HUES6 (cell line): ENCODE measurements at regions not wholly inside any gene's neighbourhood (a gene's known extent, or its start where the extent isn't known, plus 50 kb on each side); places are given as distances from the start of the nearest gene placed in this dataset.
"Not testable (repeated sequence)": the region's sequence is repeated elsewhere in the genome, so short reads cannot be mapped to it uniquely, and the experiment has no call there.

Source experiments
- H3K27ac ChIP-seq: 2 replicates; pipeline ENCODE4 v1.7.0; 2013; ENCODE audit warnings: low read depth, mild to moderate bottlenecking, low read length, inconsistent platforms
- H3K27me3 ChIP-seq: 2 replicates; pipeline ENCODE4 v1.6.1; 2013; ENCODE audit warnings: low read length; ENCODE audit not compliant: control insufficient read depth, insufficient read depth
- H3K36me3 ChIP-seq: 2 replicates; pipeline ENCODE4 v1.6.1; 2013; ENCODE audit warnings: low read length; ENCODE audit not compliant: control insufficient read depth, insufficient read depth
- H3K4me1 ChIP-seq: 2 replicates; pipeline ENCODE4 v1.6.1; 2013; ENCODE audit warnings: low read length; ENCODE audit not compliant: control insufficient read depth, insufficient read depth
- H3K4me3 ChIP-seq: 2 replicates; pipeline ENCODE4 v1.5.1; 2013; ENCODE audit warnings: low read depth, low read length
- H3K9ac ChIP-seq: one replicate; pipeline ENCODE4 v1.6.1; 2013; ENCODE audit warnings: mild to moderate bottlenecking, low read length
- H3K9me3 ChIP-seq: 2 replicates; pipeline ENCODE4 v1.6.1; 2013; ENCODE audit warnings: low read depth, low read length; ENCODE audit not compliant: control insufficient read depth, insufficient read depth

GRCh38 chr16:26606381-26607150 is 460.2 kb upstream of the C16orf82 start:
- Histone ChIP-seq H3K27me3 (no peaks in the 10 kb centered on the region), H3K36me3 (no peaks in the 10 kb centered on the region), H3K27ac (no peak overlapping the region), H3K4me3 (no peak overlapping the region), H3K9ac (no peak overlapping the region), H3K9me3 (no peaks in the 10 kb centered on the region), H3K4me1 (no peaks in the 10 kb centered on the region; the same call in 1 of the 2 replicates)

DNA sequence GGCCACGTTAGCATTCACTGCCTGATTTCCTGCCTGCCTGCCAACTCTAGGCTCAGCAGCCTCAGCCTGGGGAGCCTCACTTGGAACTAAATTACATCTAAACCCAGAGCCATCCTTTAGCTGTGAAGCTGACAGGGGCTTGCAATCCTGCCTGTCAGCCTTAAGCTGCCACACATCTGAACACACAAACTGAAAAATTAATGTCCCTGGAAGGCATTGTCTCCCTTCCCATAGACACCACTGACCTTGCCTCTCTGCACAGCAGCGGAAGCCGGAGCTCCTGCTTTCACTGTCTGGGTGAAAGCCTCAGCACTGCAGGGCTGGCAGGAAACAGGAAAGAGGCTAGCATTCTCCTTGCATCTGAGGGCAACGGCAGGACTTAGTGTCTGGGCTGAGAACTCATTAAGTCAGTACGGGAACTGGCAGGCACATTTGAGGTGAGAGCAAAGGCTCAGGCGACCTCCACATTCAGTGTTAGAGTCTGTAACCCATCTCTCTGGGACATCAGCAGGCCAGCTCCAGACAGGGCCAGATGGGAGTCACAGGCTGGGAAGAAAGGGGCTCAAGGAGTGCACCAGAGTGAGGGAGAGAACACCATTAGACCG is 452.4 kb upstream of the C16orf82 start:
- H3K27me3 ChIP-seq: no peaks in the 10 kb centered on the region
- H3K9me3 ChIP-seq: peaks cover 3% of the 10 kb centered on the region; the same call in 1 of the 2 replicates
- no peak overlapping the region for H3K4me3 ChIP-seq
- H3K9ac ChIP-seq: no peak overlapping the region
- H3K27ac ChIP-seq: no peak overlapping the region
- no peaks in the 10 kb centered on the region for H3K36me3 ChIP-seq
- H3K4me1 ChIP-seq: peaks cover 6% of the 10 kb centered on the region; the same call in 1 of the 2 replicates

DNA sequence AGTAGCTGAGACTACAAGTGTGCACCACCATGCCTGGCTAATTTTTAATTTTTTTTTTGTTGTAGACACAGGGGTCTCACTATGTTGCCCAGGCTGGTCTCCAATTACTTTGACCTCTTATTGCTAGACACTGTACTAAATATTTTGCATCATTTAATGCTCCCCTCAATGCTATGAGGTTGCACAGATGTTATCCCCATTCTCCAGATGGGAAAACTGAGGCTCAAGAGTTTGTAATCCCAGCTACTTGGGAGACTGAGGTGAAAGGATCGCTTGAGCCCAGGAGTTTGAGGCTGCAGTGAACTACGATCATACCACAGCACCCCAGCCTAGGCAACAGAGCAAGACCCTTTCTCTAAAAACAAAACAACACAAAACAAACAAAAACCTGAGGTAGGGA is 443.3 kb upstream of the C16orf82 start:
- peaks cover 25% of the 10 kb centered on the region for H3K9me3 ChIP-seq
- H3K9ac ChIP-seq: no peak overlapping the region
- H3K27ac ChIP-seq: no peak overlapping the region
- H3K4me1 ChIP-seq: no peaks in the 10 kb centered on the region
- H3K36me3 ChIP-seq: no peaks in the 10 kb centered on the region
- H3K4me3 ChIP-seq: no peak overlapping the region
- no peaks in the 10 kb centered on the region for H3K27me3 ChIP-seq

DNA sequence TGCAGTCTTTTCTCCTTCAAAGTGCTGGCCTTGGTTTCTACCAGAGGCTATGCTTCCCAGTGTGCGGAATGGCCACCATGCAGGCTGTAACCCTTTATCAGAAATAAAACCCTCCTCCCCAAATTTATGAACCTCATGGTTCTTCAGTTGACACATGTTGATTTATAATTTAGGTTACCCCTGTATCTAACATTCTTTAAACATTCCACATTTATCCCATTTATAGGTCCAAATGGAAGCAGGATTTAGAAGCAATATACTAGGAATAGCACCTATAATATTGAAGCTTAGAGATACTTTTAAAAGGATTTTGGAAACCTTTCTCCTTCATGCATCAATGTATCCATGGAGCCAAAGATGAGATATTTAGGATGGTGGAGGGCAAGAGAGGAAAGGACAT is 438.8 kb upstream of the C16orf82 start:
- no peaks in the 10 kb centered on the region for H3K4me1 ChIP-seq
- H3K36me3 ChIP-seq: no peaks in the 10 kb centered on the region

DNA sequence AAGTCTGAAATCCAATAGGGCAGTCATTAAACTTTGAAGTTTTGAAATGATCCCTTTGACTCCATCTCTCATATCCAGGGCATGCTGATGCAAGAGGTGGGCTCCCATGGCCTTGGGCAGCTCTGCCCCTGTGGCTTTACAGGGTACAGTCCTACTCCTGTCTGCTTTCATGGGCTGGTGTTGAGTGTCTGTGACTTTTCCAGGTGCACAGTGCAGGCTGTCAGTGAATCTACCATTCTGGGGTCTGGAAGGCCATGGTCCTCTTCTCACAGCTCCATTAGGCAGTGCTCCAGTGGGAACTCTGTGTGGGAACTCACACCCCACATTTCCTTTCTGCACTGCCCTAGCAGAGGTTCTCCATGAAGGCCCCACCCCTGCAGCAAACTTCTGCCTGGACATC is 435.4 kb upstream of the C16orf82 start:
- not testable (repeated sequence) for H3K9ac ChIP-seq, H3K4me3 ChIP-seq, H3K27ac ChIP-seq, H3K4me1 ChIP-seq, H3K27me3 ChIP-seq, H3K36me3 ChIP-seq
- peaks cover 60% of the 10 kb centered on the region for H3K9me3 ChIP-seq

More for the DNA sequence above, 438.8 kb upstream of the C16orf82 start:
- Histone ChIP-seq H3K27me3 (no peaks in the 10 kb centered on the region), H3K9ac (no peak overlapping the region), H3K4me3 (no peak overlapping the region), H3K9me3 (peaks cover 52% of the 10 kb centered on the region), H3K27ac (no peak overlapping the region)

GRCh38 chr16:26642047-26642664 is 424.6 kb upstream of the C16orf82 start:
- Histone ChIP-seq H3K9ac (no peak overlapping the region), H3K27ac (no peak overlapping the region), H3K27me3 (no peaks in the 10 kb centered on the region), H3K9me3 (no peaks in the 10 kb centered on the region), H3K4me3 (no peak overlapping the region), H3K36me3 (no peaks in the 10 kb centered on the region), H3K4me1 (peaks cover 3% of the 10 kb centered on the region; the same call in 1 of the 2 replicates)

DNA sequence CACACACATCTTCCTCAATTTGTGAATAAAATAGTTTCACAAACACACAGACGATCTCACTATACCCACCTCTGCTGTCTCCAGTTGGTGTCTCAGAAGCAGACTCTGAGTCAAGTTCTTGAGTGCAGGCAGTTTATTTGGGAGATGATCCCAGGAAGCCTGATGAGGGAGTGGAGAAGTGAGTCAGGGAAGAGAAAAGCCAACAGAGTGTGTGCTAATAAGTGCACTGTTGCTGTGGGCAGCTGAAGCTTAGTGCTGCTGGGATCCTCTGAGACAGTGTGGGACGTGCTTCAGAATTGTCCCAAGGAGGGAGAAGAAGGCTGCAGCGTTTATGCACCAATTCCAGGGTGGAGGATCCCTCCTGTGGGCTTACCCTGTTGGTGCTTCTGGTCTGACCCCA is 423.2 kb upstream of the C16orf82 start:
- Histone ChIP-seq H3K4me3 (no peak overlapping the region), H3K27ac (no peak overlapping the region), H3K4me1 (peaks cover 3% of the 10 kb centered on the region; the same call in 1 of the 2 replicates)

DNA sequence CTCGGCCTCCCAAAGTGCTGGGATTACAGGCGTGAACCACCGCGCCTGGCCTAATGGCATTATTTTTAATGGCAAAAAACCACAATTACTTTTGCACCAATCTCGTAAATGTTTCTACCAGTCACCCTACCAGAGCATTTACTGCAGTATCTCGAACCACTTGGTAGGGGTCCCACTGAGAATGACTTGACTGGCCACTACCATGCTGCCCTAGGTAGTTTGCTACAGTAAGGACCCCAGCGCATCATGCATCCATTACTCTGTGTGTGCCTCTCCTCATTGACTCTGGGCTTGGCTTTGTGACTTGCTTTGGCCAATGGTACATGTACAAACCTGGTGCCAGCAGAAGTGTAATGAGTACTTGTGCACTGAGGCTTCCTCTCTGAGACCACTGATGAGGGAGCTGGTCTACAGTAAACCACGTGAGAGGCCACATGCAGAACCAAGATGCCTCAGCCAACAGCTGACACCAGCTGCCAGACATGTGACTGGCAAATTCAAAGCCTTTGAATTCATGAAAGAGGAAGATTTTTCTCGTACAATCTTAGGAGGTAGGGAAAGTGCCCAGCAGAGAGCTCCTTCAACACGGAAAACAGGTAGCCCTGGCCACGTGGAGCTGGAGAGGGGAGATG is 421.7 kb upstream of the C16orf82 start:
- Histone ChIP-seq H3K9me3 (no peaks in the 10 kb centered on the region), H3K27me3 (no peaks in the 10 kb centered on the region), H3K4me1 (peaks cover 3% of the 10 kb centered on the region; the same call in 1 of the 2 replicates), H3K36me3 (no peaks in the 10 kb centered on the region), H3K27ac (no peak overlapping the region), H3K9ac (no peak overlapping the region), H3K4me3 (no peak overlapping the region)

More for the DNA sequence above, 423.2 kb upstream of the C16orf82 start:
- no peaks in the 10 kb centered on the region for H3K36me3 ChIP-seq
- no peak overlapping the region for H3K9ac ChIP-seq
- no peaks in the 10 kb centered on the region for H3K27me3 ChIP-seq
- no peaks in the 10 kb centered on the region for H3K9me3 ChIP-seq

DNA sequence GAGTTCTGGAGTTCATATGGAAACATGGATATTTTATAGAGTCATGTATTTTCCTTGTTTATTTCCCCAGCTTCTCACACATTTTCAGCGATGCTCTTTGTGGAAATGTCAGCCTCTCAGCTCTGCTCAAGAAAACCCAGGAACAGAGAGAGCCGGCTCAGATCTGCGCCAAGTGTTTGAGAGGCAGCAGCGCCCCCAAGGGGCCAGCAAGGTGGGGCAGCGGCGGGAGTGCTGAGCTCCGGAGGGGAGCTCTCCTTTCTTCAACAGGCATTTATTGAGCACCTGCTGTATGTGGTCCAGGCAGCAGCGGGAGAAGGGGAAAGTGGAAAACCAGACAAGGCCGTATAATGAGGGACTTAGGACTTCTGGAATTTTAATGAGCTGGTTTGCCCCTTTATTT is 421.1 kb upstream of the C16orf82 start:
- no peak overlapping the region for H3K9ac ChIP-seq
- no peaks in the 10 kb centered on the region for H3K27me3 ChIP-seq
- peaks cover 3% of the 10 kb centered on the region; the same call in 1 of the 2 replicates for H3K4me1 ChIP-seq
- H3K4me3 ChIP-seq: no peak overlapping the region
- no peaks in the 10 kb centered on the region for H3K36me3 ChIP-seq
- H3K27ac ChIP-seq: no peak overlapping the region
- H3K9me3 ChIP-seq: no peaks in the 10 kb centered on the region

- Histone ChIP-seq H3K9ac (no peak overlapping the region), H3K36me3 (no peaks in the 10 kb centered on the region), H3K9me3 (no peaks in the 10 kb centered on the region), H3K27ac (no peak overlapping the region), H3K4me3 (no peak overlapping the region), H3K4me1 (no peaks in the 10 kb centered on the region), H3K27me3 (no peaks in the 10 kb centered on the region)
Observed at GRCh38 chr16:26647870-26648269, 418.9 kb upstream of the C16orf82 start.

DNA sequence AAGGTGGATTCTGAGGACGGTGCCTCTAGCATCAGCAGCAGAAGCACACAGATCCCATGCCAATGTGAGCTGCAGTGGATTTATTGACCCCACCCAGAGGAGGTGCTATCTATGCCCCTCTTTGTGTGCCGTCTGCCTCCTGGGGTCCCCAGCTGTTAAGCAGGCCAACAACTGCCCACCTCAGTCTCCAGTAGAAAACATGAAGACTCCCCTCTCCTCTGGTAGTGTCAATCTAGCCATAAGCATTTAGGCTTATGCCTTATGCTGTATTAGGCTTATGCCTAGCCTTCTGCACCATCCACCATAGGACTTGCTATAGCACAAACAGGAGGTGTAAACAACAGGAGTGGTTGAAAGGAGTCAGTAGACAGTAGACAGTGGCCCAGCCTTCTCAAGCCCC is 417.9 kb upstream of the C16orf82 start:
- Histone ChIP-seq H3K4me3 (no peak overlapping the region), H3K27me3 (no peaks in the 10 kb centered on the region), H3K27ac (no peak overlapping the region), H3K9me3 (no peaks in the 10 kb centered on the region), H3K36me3 (no peaks in the 10 kb centered on the region), H3K4me1 (no peaks in the 10 kb centered on the region), H3K9ac (no peak overlapping the region)
